ENCODE measurements at regions not wholly inside any gene's neighbourhood (a gene's known extent, or its start where the extent isn't known, plus 50 kb on each side); places are given as distances from the start of the nearest gene placed in this dataset.
"Not testable (repeated sequence)": the region's sequence is repeated elsewhere in the genome, so short reads cannot be mapped to it uniquely, and the experiment has no call there.

GRCh38 chr3:161630794-161631193, 134.2 kb downstream of the OTOL1 start:
- H3K4me3 Mint-ChIP-seq, result no peak overlapping the region
- no peak for ATAC-seq
- H3K27me3 Mint-ChIP-seq, result no peaks in the 10 kb centered on the region
- no peaks in the 10 kb centered on the region for H3K4me1 Mint-ChIP-seq (ENCODE audit: low read depth)
- intact Hi-C loops (cut with micrococcal nuclease), result no loop called here
- DNase-seq, result no peak
- H3K27ac Mint-ChIP-seq, result no peak overlapping the region
- no peak for TF ChIP-seq CTCF (IDR thresholded peaks at IDR 0.05)
- CTCF ChIA-PET, result no interaction called here
- H3K36me3 Mint-ChIP-seq (ENCODE audit: low read depth), result no peaks in the 10 kb centered on the region
- POLR2A ChIA-PET, result no interaction called here
- peaks cover 2% of the 10 kb centered on the region for H3K9me3 Mint-ChIP-seq

- no peak for ATAC-seq
- intact Hi-C loops (cut with micrococcal nuclease), result no loop called here
- no peaks in the 10 kb centered on the region for H3K36me3 Mint-ChIP-seq (ENCODE audit: low read depth)
- DNase-seq, result no peak
- ChIA-PET POLR2A (interaction anchor here (0.6 kb wide), 1 partner anchor 9 kb away, joined by 3 read pairs; no protein-coding TSS in a partner anchor), CTCF (no interaction called here)
- no peak overlapping the region for H3K27ac Mint-ChIP-seq
- peaks cover 2% of the 10 kb centered on the region for H3K9me3 Mint-ChIP-seq
- no peaks in the 10 kb centered on the region for H3K27me3 Mint-ChIP-seq
- H3K4me3 Mint-ChIP-seq, result no peak overlapping the region
- H3K4me1 Mint-ChIP-seq (ENCODE audit: low read depth), result no peaks in the 10 kb centered on the region
- TF ChIP-seq CTCF (IDR thresholded peaks at IDR 0.05), result no peak
These were observed 134.9 kb downstream of the OTOL1 start for GRCh38 chr3:161631536-161631935.

GRCh38 chr3:161637559-161637958, 141.0 kb downstream of the OTOL1 start:
- H3K27ac Mint-ChIP-seq, result no peak overlapping the region

GRCh38 chr3:161639095-161639494, 142.5 kb downstream of the OTOL1 start:
- H3K9me3 Mint-ChIP-seq; POLR2A ChIA-PET; H3K4me3 Mint-ChIP-seq; DNase-seq; H3K27me3 Mint-ChIP-seq; H3K27ac Mint-ChIP-seq; H3K36me3 Mint-ChIP-seq (ENCODE audit: low read depth); intact Hi-C loops (cut with micrococcal nuclease); ATAC-seq; H3K4me1 Mint-ChIP-seq (ENCODE audit: low read depth); CTCF ChIA-PET: not testable (repeated sequence)

More at GRCh38 chr3:161637559-161637958, 141.0 kb downstream of the OTOL1 start:
- CTCF ChIA-PET, result no interaction called here
- TF ChIP-seq CTCF (IDR thresholded peaks at IDR 0.05), result no peak
- Mint-ChIP-seq H3K4me1 (ENCODE audit: low read depth) (no peaks in the 10 kb centered on the region), H3K27me3 (no peaks in the 10 kb centered on the region), H3K4me3 (no peak overlapping the region), H3K9me3 (no peaks in the 10 kb centered on the region), H3K36me3 (ENCODE audit: low read depth) (no peaks in the 10 kb centered on the region)
- no peak for ATAC-seq
- intact Hi-C loops (cut with micrococcal nuclease), result no loop called here
- POLR2A ChIA-PET, result interaction anchor here (0.6 kb wide), 1 partner anchor 708 kb away, joined by 3 read pairs; no protein-coding TSS in a partner anchor
- DNase-seq, result no peak

GRCh38 chr3:161640181-161640580, 143.6 kb downstream of the OTOL1 start:
- DNase-seq (no peak), ATAC-seq (no peak)
- Mint-ChIP-seq H3K27ac (no peak overlapping the region), H3K9me3 (no peaks in the 10 kb centered on the region), H3K27me3 (no peaks in the 10 kb centered on the region), H3K4me1 (ENCODE audit: low read depth) (no peaks in the 10 kb centered on the region), H3K36me3 (ENCODE audit: low read depth) (no peaks in the 10 kb centered on the region), H3K4me3 (no peak overlapping the region)
- no peak for TF ChIP-seq CTCF (IDR thresholded peaks at IDR 0.05)
- CTCF ChIA-PET, result no interaction called here
- intact Hi-C loops (cut with micrococcal nuclease), result no loop called here
- POLR2A ChIA-PET, result interaction anchor here (0.6 kb wide), 1 partner anchor 543 kb away, joined by 3 read pairs; no protein-coding TSS in a partner anchor

- intact Hi-C loops (cut with micrococcal nuclease), result no loop called here
- H3K9me3 Mint-ChIP-seq, result no peaks in the 10 kb centered on the region
- H3K36me3 Mint-ChIP-seq (ENCODE audit: low read depth), result no peaks in the 10 kb centered on the region
- H3K4me3 Mint-ChIP-seq, result no peak overlapping the region
- ChIA-PET CTCF (no interaction called here), POLR2A (no interaction called here)
- H3K27me3 Mint-ChIP-seq, result no peaks in the 10 kb centered on the region
- TF ChIP-seq CTCF (IDR thresholded peaks at IDR 0.05), result no peak
- no peak overlapping the region for H3K27ac Mint-ChIP-seq
- no peaks in the 10 kb centered on the region for H3K4me1 Mint-ChIP-seq (ENCODE audit: low read depth)
- DNase-seq (no peak), ATAC-seq (no peak)
These were observed 144.7 kb downstream of the OTOL1 start for GRCh38 chr3:161641287-161641686.
